Type B pancreatic cell (in vitro differentiated cells): ENCODE measurements at regions not wholly inside any gene's neighbourhood (a gene's known extent, or its start where the extent isn't known, plus 50 kb on each side); places are given as distances from the start of the nearest gene placed in this dataset.

Experiments
- DNase-seq: peaks from one replicate; pipeline ENCODE4 v3.0.0; 2021; ENCODE audit warnings: mixed read lengths; ENCODE audit not compliant: unreplicated experiment; ENCODE audit errors: extremely low spot score
- H3K27ac Mint-ChIP-seq: 2 replicates; pipeline ENCODE4 v1.8.0; 2021; ENCODE audit warnings: mild to moderate bottlenecking, mixed read lengths
- H3K27me3 Mint-ChIP-seq: 2 replicates; pipeline ENCODE4 v1.8.0; 2021; ENCODE audit warnings: mixed read lengths
- H3K36me3 Mint-ChIP-seq: 2 replicates; pipeline ENCODE4 v1.8.0; 2021; ENCODE audit warnings: mixed read lengths
- H3K4me1 Mint-ChIP-seq: one replicate; pipeline ENCODE4 v1.8.0; 2021; ENCODE audit warnings: mixed read lengths; ENCODE audit not compliant: unreplicated experiment
- H3K4me3 Mint-ChIP-seq: 2 replicates; pipeline ENCODE4 v1.8.0; 2021; ENCODE audit warnings: mild to moderate bottlenecking, mixed read lengths
- H3K9me3 Mint-ChIP-seq: 2 replicates; pipeline ENCODE4 v1.8.0; 2021; ENCODE audit warnings: mixed read lengths
- TF ChIP-seq, protein P1 (sequence below): fragments of 200-600 bp; sonication (generic); conservative IDR thresholded peaks from 2 replicates; pipeline ENCODE4 v1.5.0; 2021; ENCODE audit warnings: antibody characterized with exemption, mild to moderate bottlenecking

DNA sequence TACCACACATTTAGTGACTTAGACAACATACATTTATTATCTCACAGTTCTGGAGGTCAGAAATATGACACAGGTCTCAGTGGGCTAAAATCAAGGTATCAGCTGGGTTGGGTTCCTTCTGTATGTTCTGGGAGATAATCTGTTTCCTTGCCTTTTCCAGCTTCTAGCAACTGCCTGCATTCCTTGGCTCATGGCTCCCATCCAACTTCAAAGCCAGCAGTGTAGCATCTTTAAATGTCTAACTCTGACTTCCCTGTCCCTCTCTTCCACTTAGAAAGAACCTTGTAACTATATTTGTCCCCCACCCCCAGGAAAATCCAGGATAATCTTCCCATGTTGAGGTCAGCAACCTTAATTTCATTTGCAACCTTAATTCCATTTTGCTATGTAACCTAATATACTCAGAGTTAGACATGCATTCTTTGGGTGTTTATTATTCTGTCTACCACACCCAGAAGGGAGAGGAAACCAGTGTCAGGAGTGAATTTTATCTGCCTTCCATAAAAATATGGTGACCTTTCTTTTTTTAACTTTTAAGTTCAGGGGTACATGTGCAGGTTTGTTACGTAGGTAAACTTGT lies 57.3 kb upstream of the SMIM30 start:
- no peak for DNase-seq
- Mint-ChIP-seq H3K4me3 (no peak overlapping the region), H3K27me3 (no peaks in the 10 kb centered on the region), H3K4me1 (no peaks in the 10 kb centered on the region), H3K9me3 (no peaks in the 10 kb centered on the region), H3K27ac (no peak overlapping the region), H3K36me3 (no peaks in the 10 kb centered on the region)
- TF ChIP-seq, protein P1, sequence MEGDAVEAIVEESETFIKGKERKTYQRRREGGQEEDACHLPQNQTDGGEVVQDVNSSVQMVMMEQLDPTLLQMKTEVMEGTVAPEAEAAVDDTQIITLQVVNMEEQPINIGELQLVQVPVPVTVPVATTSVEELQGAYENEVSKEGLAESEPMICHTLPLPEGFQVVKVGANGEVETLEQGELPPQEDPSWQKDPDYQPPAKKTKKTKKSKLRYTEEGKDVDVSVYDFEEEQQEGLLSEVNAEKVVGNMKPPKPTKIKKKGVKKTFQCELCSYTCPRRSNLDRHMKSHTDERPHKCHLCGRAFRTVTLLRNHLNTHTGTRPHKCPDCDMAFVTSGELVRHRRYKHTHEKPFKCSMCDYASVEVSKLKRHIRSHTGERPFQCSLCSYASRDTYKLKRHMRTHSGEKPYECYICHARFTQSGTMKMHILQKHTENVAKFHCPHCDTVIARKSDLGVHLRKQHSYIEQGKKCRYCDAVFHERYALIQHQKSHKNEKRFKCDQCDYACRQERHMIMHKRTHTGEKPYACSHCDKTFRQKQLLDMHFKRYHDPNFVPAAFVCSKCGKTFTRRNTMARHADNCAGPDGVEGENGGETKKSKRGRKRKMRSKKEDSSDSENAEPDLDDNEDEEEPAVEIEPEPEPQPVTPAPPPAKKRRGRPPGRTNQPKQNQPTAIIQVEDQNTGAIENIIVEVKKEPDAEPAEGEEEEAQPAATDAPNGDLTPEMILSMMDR: no peak

- Mint-ChIP-seq H3K9me3 (no peaks in the 10 kb centered on the region), H3K4me3 (no peak overlapping the region)
Measured at GRCh38 chr7:113172726-113173125, 54.4 kb upstream of the SMIM30 start.

GRCh38 chr7:113170591-113170990 lies 52.2 kb upstream of the SMIM30 start:
- no peaks in the 10 kb centered on the region for H3K9me3 Mint-ChIP-seq
- no peaks in the 10 kb centered on the region for H3K36me3 Mint-ChIP-seq
- DNase-seq: no peak
- H3K4me3 Mint-ChIP-seq: no peak overlapping the region
- no peaks in the 10 kb centered on the region for H3K27me3 Mint-ChIP-seq
- H3K4me1 Mint-ChIP-seq: no peaks in the 10 kb centered on the region
- TF ChIP-seq, protein P1: no peak
- H3K27ac Mint-ChIP-seq: no peak overlapping the region

More at GRCh38 chr7:113172726-113173125, 54.4 kb upstream of the SMIM30 start:
- H3K27me3 Mint-ChIP-seq: no peaks in the 10 kb centered on the region
- TF ChIP-seq, protein P1: no peak
- DNase-seq: no peak
- H3K36me3 Mint-ChIP-seq: no peaks in the 10 kb centered on the region
- no peak overlapping the region for H3K27ac Mint-ChIP-seq
- H3K4me1 Mint-ChIP-seq: no peaks in the 10 kb centered on the region
